ENCODE measurements at regions not wholly inside any gene's neighbourhood (a gene's known extent, or its start where the extent isn't known, plus 50 kb on each side); places are given as distances from the start of the nearest gene placed in this dataset.

GRCh38 chr15:99921101-99921500 lies 187.9 kb upstream of the LYSMD4 start:
- DNase-seq: no peak

- no peak for DNase-seq
Observed at GRCh38 chr15:99918072-99918471, 184.8 kb upstream of the LYSMD4 start.

GRCh38 chr15:99917252-99917651 lies 184.0 kb upstream of the LYSMD4 start:
- DNase-seq: no peak

- DNase-seq: no peak
Observed at GRCh38 chr15:99916668-99917223, 183.5 kb upstream of the LYSMD4 start.

GRCh38 chr15:99914723-99915122 lies 181.5 kb upstream of the LYSMD4 start:
- no peak for DNase-seq

- no peak for DNase-seq
Observed at GRCh38 chr15:99911816-99912215, 178.6 kb upstream of the LYSMD4 start.

- DNase-seq: no peak
Observed at GRCh38 chr15:99909592-99910295, 176.5 kb upstream of the LYSMD4 start.

GRCh38 chr15:99907698-99908097 lies 174.5 kb upstream of the LYSMD4 start:
- no peak for DNase-seq

GRCh38 chr15:99906793-99907192 lies 173.6 kb upstream of the LYSMD4 start:
- no peak for DNase-seq

- no peak for DNase-seq
Observed at GRCh38 chr15:99906311-99906710, 173.1 kb upstream of the LYSMD4 start.

GRCh38 chr15:99902248-99902928 lies 169.2 kb upstream of the LYSMD4 start:
- no peak for DNase-seq

- no peak for DNase-seq
Observed at GRCh38 chr15:99895956-99896311, 162.7 kb upstream of the LYSMD4 start.

- no peak for DNase-seq
Observed at GRCh38 chr15:99895189-99895955, 162.1 kb upstream of the LYSMD4 start.

GRCh38 chr15:99878835-99879234 lies 145.6 kb upstream of the LYSMD4 start:
- DNase-seq: no peak

GRCh38 chr15:99873451-99873850 lies 140.2 kb upstream of the LYSMD4 start:
- DNase-seq: no peak

GRCh38 chr15:99863550-99864198 lies 130.4 kb upstream of the LYSMD4 start:
- DNase-seq: no peak

- DNase-seq: no peak
Observed at GRCh38 chr15:99857836-99858235, 124.6 kb upstream of the LYSMD4 start.

- DNase-seq: no peak
Observed at GRCh38 chr15:99850517-99850916, 117.3 kb upstream of the LYSMD4 start.

- peak; percentile 22 for DNase-seq
Observed at GRCh38 chr15:99845009-99845408, 111.8 kb upstream of the LYSMD4 start.

GRCh38 chr15:99844150-99844549 lies 110.9 kb upstream of the LYSMD4 start:
- no peak for DNase-seq

- DNase-seq: peak; percentile 27
Observed at GRCh38 chr15:99842071-99842470, 108.8 kb upstream of the LYSMD4 start.

GRCh38 chr15:99826157-99826780 lies 93.0 kb upstream of the LYSMD4 start:
- peak; percentile 26 for DNase-seq

GRCh38 chr15:99823346-99823745 lies 90.1 kb upstream of the LYSMD4 start:
- DNase-seq: no peak

Data from activated CD4-positive, alpha-beta T cell treated with anti-CD3 and anti-CD28 coated beads for 48 hours (primary cell).